ENCODE measurements at regions not wholly inside any gene's neighbourhood (a gene's known extent, or its start where the extent isn't known, plus 50 kb on each side); places are given as distances from the start of the nearest gene placed in this dataset.

DNA sequence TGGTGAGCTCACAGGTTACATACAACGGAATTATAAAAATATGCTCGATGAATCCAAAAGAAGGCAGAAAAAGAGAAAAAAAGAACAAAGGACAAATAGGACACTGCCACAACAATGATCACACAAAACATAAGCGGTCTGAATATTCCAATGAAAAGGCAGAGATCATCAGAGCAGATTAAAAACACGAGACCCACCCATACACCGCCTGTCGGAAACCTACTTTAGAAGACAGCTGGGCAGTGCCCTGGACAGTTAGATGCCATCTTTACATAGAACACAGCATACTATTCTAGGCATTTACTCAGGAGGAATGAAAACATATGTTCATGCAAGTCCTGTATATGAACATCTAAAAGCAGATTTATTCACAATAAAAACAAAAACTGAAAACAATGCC, 204.1 kb downstream of the TTLL2 start:
- TF ChIP-seq, protein P1, sequence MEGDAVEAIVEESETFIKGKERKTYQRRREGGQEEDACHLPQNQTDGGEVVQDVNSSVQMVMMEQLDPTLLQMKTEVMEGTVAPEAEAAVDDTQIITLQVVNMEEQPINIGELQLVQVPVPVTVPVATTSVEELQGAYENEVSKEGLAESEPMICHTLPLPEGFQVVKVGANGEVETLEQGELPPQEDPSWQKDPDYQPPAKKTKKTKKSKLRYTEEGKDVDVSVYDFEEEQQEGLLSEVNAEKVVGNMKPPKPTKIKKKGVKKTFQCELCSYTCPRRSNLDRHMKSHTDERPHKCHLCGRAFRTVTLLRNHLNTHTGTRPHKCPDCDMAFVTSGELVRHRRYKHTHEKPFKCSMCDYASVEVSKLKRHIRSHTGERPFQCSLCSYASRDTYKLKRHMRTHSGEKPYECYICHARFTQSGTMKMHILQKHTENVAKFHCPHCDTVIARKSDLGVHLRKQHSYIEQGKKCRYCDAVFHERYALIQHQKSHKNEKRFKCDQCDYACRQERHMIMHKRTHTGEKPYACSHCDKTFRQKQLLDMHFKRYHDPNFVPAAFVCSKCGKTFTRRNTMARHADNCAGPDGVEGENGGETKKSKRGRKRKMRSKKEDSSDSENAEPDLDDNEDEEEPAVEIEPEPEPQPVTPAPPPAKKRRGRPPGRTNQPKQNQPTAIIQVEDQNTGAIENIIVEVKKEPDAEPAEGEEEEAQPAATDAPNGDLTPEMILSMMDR (IDR thresholded peaks at IDR 0.05): no peak
- TF ChIP-seq POLR2A (IDR thresholded peaks at IDR 0.05): no peak
